Stimulated activated CD8-positive, alpha-beta memory T cell treated with anti-CD3 and anti-CD28 coated beads, Interleukin-7, amount 100 ng/mL, for 48 hours (primary cell): ENCODE measurements at regions not wholly inside any gene's neighbourhood (a gene's known extent, or its start where the extent isn't known, plus 50 kb on each side); places are given as distances from the start of the nearest gene placed in this dataset.

Source experiments
- DNase-seq, 2 donors: peaks; one replicate each; pipeline ENCODE4 v3.0.0-alpha.2; 2020; ENCODE audit warnings: low read depth in 1 of 2; ENCODE audit errors: extremely low read depth in 1 of 2

DNA sequence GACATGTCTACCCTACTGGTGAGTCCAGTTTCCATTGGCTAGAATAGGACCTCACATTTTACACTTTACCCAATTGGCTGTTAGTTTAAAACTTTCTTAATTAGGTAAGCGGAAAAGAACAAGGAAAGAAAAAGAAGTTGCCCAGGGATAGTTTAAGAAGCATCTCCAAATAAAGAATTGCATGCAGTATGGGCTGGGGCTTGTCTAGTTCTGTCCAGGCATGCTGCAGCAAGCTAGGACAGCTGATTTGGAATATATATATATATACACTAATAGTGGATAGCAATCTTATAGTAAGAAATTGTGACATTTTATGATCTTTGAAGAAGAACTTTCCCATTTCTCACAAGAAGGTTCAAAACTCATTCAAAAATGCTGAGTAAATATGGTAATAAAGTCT lies 90.0 kb upstream of the ERBB4 start:
- no peak for DNase-seq

DNA sequence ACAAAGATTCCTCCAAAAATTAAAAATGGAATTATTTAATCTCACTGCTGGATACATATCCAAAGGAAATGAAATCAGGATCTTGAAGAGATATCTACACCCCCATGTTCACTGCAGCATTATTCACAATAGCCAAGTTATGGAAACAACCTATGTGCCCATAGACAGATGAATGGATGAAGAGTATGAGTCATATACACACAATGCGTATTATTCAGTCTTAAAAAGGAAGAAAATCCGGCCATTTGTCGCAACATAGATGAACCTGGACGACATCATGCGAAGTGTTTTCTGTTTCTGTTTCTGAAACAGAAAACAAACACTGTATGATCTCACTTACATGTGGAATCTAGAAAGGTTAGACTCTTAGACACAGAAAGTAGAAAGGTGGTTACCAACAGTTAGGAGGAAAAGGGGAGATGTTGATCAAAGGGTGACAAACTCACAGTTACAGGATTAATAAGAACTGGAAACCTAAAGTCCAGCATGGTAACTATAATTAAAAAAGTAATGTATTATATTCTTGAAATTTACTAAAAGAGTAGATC lies 87.8 kb upstream of the ERBB4 start:
- no peak for DNase-seq

DNA sequence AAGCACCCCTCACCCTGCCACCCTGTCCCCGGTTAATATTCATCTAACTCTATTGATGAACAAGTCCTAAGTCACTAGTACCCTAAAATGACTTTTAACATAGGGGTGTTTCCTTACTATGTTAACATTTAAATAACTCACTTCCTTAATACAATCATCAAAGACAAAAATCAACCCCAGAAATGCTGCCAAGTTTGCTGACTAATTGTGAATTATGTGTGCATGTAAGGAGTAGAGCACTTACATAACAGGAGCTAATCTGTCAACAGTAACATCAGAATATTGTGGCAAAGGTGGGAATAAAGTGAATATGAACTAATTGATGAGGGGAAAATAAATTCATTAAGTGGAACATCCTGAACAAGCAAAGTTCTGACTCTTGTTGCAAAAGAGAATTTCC lies 81.4 kb upstream of the ERBB4 start:
- DNase-seq: no peak

DNA sequence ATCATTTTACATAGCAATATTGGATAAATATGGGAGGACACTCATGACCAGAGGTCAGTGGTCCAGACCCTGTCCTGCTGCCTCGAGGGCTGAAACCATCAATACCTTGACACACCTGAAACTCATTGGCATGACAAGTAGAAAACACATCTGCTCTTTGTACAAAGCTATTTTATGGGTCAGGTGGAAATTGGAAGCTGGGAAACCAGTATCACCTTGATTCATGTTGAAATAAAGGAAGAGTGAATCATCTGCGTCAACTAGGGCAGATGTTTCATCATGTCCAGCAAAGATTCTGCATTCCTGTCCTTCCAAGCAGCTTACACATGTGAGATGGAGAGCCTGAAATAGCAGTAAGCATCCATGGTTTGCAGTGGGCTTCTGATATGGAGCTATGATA lies 80.0 kb upstream of the ERBB4 start:
- no peak for DNase-seq

DNA sequence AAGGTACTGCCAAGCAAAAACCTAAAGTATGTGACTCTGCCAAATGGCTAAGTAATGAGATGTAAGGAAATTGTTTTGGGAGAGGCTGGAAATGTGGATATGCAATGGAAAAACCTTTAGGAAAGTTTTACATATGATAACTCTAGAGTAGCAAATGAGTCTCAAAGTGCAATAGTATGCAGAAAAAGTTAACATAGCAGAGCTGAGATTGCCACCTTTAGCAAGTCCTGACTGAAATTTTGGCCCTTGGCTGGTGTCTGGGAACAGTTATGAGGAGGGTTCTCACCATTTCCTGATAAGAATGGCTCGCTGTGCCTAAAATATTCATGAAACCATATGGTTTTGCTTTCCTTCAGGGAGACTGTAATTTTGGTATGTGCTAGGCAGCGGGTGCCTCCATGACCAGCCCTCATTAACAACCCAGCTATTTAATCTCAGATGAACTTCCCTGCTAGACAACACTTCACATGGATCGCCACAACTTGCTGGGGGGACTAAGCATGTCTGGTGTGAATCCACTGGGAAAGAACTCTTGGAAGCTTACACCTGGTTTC lies 72.3 kb upstream of the ERBB4 start:
- no peak for DNase-seq

DNA sequence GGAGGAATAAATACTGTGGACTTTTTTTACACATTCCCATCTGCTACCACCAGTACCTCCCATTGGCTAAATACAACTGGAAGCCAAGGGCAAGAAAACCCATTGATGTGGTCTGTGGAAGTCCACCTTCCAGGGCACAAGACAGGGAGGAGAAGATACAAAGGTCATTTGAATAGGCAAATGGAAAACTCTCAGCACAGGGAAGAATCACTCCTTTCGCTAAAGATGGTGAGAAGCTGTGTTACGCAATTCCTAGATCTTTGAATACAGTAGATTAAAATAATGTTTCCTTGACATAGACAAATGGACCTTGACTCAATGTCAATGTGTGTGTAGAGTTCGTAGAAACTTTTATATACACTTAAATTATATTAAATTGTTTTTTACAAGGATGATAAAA lies 70.9 kb upstream of the ERBB4 start:
- DNase-seq: no peak

DNA sequence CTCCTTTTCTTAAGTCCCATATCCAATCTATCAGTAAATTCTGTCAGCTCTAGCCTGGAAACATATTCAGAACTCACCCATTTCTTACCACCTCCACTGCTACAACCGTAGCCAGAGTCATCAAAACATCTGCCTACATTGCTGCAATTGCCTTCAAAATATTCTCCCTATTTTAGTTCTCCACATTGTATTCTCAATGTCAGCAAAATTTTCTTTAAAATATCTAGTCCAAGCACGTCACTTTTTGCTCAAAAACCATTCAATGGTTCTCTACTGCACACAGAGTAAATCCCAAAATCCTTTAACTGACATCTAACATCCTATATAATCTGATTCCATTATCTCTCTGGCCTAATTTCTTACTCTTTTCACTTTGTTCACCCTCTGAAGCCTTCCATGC lies 68.5 kb upstream of the ERBB4 start:
- DNase-seq: no peak

DNA sequence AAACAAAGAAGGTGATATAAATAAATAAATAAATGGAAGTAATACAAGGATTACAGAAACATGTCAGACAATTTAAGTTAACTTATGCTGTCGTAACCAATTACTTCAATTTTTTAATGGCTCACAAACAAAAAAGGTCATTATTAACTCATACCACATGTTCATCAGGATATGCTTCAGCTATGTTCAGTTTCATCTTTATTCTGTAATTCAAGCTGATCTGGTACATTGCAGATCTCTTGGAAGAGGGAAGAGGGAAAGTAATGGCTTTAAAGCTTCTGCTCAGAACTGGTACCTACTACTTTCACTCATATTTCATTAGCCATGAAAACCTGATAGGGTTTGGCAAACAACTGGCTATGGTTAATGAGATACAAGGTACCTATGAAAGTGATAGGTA lies 67.6 kb upstream of the ERBB4 start:
- DNase-seq: no peak

DNA sequence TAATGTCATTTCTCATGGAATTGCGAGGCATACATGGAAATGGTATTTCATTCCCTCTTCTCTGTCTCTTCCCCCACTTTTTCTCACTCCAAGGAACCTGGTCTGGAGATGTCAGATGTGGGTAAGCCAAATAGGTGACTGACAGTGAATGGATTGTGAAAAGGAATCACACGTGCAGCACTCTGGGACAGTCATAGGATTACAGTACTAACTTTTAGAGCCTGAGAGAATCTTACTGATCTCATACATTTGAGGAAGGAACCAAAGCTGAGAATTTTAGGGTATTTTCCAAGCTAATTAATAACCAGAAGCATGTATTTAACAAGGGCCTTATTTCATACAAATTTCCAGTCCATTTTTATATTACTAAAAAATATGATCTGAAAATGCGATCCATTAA lies 58.1 kb upstream of the ERBB4 start:
- DNase-seq: no peak

DNA sequence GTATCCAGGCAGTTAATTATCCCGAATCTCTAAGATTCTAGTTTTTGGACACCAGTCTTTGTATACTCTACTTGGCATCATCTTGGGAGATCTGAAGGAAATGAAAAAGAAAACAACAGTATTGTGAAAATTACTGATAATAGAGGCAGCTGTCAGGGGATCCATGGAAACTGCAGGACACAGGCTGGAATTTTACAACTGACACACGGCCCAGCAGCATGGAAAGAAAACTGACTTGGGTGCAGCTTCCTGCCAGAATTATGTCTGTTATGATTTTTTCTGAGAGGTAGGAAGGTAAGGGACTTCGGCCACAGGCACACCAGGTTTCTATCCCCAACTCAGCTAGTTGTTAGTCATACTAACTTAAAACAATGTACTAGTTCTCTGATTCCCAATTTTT lies 57.7 kb upstream of the ERBB4 start:
- DNase-seq: no peak

DNA sequence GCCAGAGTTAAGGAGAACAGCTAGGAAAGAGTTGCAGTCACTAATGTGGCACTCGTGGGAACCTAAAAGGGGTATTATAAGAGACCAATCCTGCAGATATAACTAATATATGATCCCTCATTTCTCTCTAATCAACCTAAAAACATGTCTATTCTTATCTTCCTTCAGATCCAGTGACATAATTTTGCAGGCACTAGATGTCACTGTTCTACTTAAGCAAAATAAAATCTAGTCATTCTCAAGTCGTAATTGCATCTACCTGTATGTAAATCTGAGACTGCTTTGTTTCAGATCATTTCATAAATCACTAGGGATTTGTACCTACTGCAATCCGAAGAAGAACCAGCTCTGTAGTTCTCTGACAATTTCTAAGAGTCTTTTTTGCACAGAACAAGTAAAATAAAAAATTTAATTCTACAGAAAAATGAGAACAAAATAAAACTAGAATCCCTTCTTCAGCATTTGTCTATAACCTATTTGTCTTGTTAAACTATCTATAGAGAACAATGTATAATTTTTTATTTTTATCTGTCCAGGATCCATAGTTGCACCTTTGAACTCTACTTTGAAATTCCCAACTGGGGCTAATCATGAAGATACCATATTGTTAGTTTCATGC lies 56.5 kb upstream of the ERBB4 start:
- no peak for DNase-seq

DNA sequence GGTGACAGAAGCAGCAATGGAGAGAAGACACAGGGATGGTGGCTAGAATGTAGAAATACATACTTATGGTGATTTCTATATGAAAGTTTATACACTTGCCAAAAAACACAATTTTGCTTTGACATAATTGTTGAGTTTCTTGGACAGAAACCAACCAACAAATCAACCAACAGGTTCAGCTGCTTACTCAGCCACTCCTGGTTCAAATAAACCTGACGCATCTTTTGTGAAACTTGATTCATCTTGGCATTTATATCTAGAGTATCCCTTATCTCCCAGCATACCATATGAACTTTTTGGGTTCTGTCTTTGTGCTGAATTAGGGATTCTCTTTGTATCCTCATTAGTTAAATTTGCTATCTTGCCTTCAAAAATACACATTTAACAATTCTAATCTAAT lies 54.1 kb upstream of the ERBB4 start:
- DNase-seq: no peak
